GM18870 (cell line): ENCODE measurements at regions not wholly inside any gene's neighbourhood (a gene's known extent, or its start where the extent isn't known, plus 50 kb on each side); places are given as distances from the start of the nearest gene placed in this dataset.
"Not testable (repeated sequence)": the region's sequence is repeated elsewhere in the genome, so short reads cannot be mapped to it uniquely, and the experiment has no call there.

Experiments used
- ATAC-seq: cut with Tn5 transposase; IDR thresholded peaks from one replicate; pipeline ENCODE4 v1.9.1; 2021; ENCODE audit warnings: moderate library complexity; ENCODE audit not compliant: unreplicated experiment

DNA sequence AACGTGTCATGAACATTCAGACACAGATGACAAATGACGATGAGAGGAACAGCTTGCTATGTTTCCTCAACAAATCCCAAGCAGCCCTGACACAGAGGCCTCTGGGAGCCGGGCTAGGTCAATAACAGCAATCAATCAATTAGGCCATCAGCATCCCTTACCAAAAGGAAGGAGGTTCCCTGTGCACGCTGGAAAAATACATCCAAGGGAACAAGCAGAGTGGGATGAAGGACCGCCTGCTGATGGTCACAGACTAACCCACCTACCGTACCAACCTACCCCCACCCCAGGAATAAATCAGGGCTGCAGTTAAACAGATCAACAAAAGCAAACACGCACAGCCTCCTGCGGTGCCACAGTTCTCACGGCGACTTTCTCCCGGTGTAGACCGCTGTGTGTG is 265.1 kb upstream of the SFSWAP start:
- no peak for ATAC-seq

DNA sequence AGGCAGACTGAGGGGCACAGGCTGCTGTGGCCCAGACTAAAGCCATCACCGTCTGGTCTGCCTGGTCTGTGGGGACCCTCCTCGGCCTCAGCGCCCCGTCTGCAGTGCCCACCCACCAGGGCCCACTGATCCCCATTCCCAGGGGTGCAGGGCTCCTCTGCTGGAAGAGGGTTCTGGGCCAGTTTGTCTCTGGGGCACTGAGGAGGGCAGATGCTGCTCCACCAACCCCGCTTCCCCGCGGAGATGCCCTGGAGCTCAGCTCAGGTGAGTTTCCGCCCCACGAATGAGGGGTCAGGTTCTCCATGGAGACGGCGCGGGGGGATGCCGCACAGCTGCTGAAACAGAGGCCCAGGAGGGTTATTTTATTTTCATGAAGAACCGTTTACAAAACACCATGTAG is 263.3 kb upstream of the SFSWAP start:
- ATAC-seq, result not testable (repeated sequence)

DNA sequence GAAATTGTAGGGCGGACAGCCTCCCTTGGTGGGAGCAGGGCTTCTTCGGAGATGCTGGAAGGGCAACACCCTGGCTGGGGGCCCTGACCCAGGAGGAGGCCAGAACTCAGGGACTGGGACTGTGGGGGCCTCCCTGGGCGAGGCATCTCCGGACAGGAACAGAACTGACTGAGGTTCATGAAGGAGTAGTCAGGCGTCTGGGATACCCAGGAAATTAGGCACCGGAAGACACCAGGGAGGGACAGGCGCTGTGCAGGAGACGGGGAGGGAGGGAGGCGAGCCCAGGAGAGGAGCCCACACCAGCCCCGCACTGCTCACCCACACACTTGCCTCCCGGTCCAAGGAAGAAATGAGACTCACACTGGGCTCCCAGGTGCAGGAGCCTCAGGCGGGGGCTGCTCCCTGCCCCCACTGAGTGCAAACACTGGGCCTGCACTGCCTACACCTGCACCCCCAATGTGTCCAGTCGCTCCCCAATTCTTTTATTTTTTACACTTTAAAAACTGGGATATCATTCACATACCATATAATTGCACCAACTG is 262.6 kb upstream of the SFSWAP start:
- ATAC-seq, result no peak

DNA sequence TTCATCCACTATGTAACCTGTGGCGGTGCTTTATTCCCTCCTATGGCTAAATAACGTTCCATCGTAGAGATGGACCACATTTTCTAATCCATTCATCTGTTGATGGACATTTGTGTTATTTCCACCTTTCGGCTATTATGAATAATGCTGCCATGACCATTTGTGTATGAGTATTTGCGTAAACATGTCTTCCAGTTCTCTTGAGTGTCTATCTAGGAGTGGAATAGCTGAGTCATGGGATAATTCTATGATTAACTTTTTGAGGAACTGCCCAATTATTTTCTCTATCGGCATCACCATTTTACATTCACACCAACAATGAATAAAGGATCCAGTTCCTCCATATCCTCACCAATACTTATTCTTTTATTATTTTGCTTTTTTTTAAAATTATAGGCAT is 261.9 kb upstream of the SFSWAP start:
- ATAC-seq, result no peak

DNA sequence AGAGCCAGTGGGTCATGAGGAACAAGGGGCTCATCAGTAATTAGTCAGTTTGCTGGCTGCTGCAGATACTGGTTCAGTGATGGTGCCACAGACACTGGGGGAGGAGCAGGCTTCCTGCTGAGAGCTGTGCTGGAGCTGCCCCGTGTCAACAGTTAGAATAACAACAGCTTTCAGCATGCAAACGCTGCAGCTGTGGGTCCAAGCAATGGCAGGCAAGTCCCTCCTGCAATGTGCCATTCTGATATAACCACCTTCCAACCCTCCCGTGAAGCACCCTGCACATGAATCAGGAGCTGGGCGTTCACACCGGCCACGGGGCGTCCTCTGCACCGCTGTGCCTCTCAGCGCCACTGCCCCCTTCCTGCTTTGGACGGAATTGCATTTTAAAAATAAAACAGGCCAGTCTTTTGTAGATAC is 258.4 kb upstream of the SFSWAP start:
- no peak for ATAC-seq

DNA sequence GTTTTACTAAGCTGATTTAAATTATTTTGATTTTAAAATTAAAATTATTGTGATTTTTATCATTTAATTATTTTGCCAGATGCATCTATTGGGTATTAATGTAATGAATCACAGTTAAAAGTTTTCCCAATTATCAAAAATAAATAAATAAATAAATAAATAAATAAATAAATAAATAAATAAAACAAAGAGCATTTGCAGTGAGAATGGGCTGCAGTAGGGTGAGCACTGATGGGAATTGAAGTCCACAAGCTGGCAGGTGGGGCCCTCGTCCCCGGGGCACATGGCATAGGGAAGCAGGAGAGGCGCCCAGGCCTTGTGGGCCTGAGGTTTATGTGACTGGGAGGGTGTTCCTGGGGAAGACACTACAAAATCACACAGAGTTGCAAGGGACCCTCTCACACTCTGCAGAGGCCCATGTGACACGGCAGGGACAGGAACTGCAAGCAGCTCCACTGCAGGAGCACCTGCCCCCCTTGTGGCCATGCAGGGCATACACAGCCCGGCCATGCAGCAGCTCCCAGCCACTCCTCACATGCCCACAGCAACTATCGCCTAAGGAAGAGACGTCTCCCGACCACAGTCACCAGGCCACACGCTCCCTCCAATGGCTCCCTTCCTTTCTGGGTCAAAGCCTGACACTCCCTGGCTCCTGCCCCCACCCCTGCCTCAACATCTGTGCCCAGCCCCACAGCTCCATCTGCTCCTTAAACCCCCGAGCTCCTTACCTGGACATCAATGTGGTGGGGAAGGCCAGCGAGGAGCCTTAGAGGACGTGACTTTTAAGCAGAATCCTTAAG is 256.3 kb upstream of the SFSWAP start:
- no peak for ATAC-seq

DNA sequence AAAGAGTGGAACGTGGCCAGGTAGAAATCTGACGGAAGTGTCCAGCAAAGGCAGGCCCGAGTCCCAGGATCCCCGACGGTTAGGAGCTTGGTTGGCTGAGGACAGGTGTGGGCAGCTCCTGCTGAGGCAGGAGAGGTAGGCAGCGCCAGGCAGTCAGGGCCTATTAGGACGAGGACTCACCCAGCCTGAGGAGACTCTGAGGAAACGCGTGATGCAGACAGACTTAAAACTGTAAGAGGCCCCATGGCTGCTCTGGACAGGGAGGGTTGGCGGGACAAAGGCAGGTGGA is 255.7 kb upstream of the SFSWAP start:
- no peak for ATAC-seq

DNA sequence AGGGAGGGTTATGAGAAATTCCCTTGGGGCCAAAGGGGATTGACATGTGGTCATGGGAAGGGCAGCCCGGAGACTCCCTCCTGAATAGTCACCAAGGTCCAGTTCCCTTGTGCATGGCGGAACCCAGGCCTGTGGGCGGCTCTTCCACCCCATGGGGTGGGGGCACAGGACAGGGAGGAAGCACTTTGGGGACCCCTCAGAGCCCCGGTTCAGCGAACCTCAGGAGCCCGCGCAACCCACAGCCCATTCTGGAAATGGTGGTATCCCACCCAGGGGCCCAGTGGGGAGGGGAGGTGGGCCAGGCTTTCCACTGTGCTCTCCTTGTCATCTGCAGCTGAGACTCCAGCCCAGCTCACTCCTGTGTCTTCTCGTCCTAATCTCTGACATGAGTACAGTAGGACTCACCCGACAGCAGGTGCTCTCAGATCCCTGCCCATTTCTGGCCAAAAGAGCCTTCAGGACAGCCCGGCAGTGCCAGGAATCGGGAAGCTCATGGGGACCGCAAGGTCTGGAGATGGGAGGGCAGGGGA is 255.2 kb upstream of the SFSWAP start:
- ATAC-seq, result no peak

DNA sequence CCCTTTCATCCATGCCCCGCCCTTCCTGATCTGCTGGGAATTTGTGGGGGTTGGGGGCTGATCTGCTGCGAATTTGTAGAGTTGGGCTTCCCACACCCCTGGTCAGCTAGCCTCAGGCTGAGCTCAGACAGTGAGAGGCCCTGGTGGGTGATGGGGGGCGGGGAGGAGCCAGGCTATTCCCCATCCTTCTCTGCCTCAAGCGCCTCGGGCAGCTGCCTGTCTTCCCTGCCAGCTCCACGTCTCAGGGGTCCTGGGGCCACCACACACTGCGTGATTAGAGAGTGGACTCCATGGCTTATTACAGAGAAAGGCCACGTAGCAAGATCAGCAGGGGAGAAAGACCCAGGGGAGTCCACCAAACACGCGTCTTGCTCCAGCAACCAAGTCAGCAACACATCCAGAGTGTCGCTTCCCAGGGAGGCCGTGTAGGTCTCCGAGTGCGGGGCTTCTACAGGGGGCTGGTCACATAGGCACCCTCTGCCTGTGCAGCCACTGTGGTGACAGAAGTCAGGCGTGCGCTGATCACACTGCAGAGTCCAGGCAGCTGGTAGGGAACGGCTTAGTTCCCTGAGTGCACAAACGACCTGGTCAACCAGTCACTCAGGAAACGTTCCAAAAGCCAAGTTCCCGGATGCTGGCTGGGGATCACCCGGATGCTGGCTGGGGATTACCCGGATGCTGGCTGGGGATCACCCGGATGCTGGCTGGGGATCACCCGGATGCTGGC is 254.4 kb upstream of the SFSWAP start:
- no peak for ATAC-seq

DNA sequence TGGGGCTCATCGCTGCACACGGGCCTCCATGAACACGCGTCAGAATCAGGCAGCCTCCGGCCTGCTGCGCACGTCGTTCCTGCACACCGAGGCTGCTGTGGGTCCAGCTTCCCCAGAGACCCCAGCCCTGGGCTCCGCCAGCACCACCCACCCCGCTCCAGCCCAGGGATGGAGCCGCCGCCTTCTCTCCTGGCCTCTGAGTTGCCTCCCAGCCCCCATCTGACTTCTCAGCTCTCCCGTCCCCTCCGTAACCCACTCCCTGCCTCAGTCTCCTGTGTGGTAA is 253.9 kb upstream of the SFSWAP start:
- no peak for ATAC-seq

DNA sequence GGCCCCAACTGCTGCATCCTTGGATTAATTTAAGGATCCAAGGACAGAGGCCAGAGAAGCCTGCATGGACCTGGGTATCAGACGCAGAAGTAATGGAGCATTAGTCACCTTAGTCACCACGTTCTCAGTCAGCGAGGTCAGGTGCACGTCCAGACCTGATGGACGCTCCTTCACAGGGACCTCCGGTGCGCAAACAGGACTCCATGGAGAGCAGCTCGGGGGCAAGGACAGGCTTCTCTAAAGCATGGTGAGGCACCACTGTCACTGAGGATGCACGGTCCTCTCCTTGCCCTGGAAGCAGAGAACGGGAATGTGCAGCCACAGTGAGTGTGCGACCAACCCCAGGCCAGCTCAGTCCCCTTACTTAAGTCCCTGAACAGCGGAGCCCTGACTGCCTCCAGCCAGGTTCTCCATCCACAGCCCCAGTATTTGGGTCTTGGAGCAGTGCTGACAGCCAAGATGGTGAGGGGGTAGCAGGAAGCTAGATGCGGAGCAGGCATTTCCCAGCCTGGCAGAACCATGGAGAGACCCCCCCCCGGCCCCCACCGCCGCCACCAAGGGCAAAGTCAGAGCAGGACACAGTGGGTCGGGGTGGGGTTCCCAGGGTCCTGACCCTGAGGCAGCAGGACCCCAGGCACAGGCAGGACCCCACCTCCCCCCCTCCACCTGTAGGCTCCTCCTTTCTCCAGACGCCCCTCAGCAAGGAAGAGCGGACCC is 253.4 kb upstream of the SFSWAP start:
- no peak for ATAC-seq

DNA sequence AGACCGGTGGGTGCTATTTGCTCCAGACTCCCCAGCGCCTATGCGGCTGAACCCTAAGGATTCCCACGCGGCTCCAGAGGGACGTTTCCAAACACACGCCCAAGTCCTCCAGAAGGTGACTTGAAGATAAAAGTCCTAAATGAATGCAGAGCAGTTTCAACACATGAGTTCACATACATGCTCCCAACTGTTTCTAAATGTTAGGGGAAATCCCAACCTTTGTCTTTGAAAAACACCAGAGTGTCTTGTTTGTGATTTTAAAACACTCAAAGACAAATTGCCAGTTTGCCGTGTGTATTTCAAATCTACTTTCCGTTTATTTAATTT is 252.9 kb upstream of the SFSWAP start:
- no peak for ATAC-seq

DNA sequence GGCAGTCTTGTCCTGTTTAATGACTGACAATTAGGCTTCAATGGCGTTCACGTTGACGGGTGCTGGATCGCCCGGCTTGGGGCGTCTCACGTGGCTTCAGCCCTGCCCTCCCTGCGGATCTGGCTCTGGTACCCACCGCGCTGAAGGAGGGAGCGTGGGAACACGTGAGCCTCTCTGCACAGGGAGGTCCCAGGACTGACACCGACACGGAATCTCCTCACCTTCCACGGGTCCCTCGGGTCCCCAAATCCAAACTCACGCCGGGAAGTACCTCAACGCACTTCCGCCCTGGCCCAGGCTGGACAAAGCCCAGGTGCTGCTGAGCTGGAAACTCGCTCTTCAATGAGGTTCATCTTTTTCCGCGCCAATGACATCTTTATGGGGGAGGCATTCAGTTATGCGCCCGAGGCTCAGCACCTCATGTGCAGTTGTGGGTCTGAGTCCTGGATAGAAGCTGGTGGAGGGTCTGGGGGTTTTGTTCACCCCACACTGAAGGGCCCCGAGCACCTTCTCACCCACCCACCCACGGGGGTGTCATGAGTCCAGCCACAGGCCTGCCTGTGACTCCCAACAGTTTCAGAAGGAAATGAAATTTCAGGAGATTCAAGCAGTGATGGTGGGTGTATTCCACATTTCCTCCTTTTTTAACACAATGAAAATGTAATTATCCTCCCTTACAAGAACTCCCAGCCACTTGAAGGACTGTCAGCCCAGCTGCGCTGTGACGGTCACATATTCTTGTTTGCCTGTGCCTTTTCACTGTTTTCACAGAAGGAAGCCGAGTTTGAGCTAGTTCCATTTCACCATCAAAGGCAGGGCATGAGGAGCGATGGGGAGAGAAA is 251.7 kb upstream of the SFSWAP start:
- ATAC-seq, result no peak

DNA sequence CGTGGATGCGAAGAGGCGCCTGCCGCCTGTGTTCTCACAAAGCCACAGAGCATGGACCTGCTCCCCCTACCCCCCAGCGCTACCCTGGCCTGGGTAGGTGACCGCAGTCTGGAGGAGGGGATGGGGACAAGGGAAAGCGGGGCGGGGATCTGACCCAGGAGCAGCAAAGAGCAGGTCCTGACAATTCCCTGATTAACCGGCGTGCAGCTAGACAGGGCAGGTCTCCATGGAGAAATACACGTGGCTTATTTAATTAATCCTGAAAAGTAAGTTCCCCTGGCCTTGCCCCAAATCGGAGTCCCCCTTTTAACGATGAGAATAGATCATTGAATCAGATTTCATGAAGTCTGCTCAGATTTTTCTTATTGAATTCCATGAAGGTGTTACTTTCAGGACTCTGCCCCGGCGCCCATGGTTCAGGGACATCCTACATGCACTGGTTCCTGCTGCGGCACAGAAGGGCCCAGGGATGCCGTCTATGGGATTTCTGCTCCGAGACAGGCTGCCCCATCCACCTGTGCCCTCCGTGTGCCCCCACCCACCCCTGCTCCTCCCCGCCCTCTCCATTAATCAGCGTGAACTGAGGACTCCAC is 251.0 kb upstream of the SFSWAP start:
- ATAC-seq, result no peak

DNA sequence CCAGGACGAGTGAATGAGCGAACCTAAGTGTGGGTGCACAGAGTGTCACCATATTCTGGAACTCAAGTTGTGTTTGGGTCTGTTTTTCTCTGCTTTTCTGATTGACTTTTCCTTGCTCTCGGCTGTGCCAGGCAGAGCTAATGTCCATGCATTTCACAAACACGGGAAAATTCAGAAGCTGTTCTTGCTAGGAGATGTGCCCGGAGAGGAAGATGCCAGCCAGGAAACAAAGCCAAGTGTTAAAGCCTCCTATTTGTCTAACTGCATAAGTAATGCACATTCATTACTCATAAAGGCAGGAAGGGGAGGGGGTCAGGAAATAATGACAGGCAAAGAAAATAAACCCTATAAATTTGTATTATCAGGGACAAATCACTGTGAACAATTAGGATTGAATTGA is 250.4 kb upstream of the SFSWAP start:
- no peak for ATAC-seq

DNA sequence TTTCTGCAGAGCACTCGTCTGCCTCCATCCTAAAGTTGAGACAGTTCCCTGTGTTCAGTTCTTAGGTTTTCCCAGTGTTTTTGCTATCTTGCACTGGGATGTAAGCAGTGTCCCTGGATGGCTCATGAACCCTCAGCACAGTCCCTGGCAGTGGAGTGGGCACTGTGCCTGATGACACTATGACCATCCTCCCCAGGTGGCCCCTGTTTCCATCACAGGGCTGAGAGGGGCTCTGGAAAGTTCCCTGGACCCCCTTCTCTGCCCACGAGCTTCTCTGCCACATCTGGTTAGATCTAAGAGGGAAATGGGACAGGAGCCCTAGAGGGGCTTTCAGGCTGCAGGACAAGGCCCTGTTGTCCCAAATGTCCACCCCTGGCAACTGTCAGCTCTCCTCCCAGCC is 249.8 kb upstream of the SFSWAP start:
- ATAC-seq, result no peak

DNA sequence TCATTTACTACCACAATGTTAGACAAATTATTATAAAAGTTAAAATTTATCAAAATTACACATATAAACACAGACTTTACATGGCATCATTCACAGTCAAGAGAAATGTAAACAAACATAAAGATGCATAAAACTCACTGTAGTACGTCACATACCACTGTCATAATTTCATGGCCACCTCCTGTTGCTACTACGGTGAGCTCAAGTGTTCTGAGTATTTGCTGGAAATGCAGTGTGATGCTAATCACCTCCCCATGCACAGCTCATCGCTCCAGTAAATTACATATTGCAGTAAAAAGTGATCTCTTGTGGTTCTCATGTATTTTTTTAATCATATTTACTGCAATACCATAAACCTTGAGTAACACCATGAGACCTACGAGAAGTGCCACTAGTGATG is 247.7 kb upstream of the SFSWAP start:
- no peak for ATAC-seq

DNA sequence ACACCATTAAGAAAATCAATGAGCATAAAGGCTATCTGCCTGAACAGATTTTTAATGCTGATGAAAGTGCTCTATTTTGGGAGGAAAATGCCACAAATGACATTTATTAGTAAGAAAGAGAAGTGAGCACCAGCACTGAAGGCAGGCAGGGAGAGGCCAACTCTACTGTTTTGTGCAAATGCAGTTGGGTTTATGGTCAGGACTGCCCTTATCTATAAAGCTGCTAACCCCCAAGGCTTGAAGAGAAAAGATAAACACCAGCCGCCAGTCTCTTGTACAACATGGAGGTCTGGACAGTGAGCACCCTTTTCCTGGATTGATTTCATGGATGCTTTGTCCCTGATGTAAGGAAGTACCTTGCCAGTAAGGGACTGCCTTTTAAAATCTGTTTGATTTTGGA is 246.8 kb upstream of the SFSWAP start:
- no peak for ATAC-seq

DNA sequence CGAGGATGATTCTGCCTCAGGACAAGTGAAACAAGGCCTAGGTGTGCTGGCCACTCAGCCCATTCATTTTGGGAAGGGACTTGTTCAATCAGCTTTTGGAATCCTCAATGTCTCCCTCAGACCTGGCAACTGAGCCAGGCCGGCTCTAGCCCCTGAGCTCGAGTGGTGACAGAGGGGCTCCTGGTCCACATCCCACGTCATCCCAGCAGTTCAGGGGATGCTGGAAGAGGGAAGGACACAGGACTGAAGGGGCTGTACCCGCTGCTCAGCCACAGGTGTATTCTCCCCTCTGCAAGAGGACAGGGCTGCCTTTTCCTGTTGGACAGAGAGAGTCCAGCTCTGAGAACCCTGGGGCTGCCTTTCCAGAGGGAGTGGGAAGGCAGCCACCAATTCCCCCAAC is 244.6 kb upstream of the SFSWAP start:
- no peak for ATAC-seq

DNA sequence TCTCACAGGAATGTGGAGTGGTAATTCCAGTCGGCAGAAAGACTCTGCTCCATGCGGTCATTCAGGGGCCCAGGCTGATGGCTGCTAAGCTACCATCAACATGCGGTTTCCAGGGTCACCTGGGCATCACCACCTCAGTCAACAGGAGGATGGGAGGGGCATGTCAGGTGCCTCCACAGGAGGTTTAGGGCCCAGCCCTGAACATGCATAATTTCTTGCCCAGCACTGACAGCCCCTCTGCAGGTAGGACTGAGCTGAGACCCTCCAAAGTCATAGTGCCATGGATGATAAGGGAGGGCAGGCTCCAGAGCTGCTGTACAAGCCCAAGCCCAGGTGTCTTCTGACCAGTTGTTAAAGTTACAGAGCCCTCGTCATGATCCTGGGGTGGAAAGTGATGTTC is 244.0 kb upstream of the SFSWAP start:
- no peak for ATAC-seq

DNA sequence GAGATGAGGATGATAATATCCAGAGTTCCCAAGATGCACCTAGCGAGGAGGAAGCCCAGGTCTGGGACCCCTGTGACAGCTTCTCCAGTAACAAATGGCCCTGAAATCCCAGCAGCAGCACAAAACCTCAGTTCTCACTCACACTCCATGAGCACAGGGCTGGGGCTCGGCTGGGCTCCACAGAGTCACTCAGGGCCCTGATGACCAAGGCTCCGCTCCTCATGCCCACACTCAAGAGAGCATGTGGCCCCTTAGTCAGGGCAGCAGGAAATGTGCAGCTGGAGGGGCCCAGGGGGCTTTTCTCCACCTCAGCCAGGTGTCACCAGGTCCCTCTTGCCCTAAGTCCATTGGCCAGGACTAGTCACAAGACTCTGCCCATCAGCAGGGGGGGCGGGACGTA is 242.7 kb upstream of the SFSWAP start:
- no peak for ATAC-seq
